Neural progenitor cell (in vitro differentiated cells): ENCODE measurements at regions not wholly inside any gene's neighbourhood (a gene's known extent, or its start where the extent isn't known, plus 50 kb on each side); places are given as distances from the start of the nearest gene placed in this dataset.
"Not testable (repeated sequence)": the region's sequence is repeated elsewhere in the genome, so short reads cannot be mapped to it uniquely, and the experiment has no call there.

Experiments used
- DNase-seq: peaks from one replicate; pipeline ENCODE4 v3.0.0-alpha.2; 2016; ENCODE audit warnings: low spot score
- H2AFZ ChIP-seq: fragments of 200-600 bp; sonication (generic); replicated peaks from 2 replicates; pipeline ENCODE4 v1.6.1; 2016; ENCODE audit warnings: antibody characterized with exemption
- H3F3A ChIP-seq: fragments of 200-600 bp; sonication (generic); 2 replicates; pipeline ENCODE4 v1.6.1; 2016; ENCODE audit warnings: antibody characterized with exemption, low read depth
- H3K27ac ChIP-seq: fragments of 200-600 bp; sonication (generic); 2 replicates; pipeline ENCODE4 v1.5.1; 2016; ENCODE audit warnings: mild to moderate bottlenecking
- H3K27me3 ChIP-seq: fragments of 200-600 bp; sonication (generic); 2 replicates; pipeline ENCODE4 v1.6.1; 2016; ENCODE audit warnings: mild to moderate bottlenecking, moderate library complexity
- H3K36me3 ChIP-seq: fragments of 200-600 bp; sonication (generic); 2 replicates; pipeline ENCODE4 v1.5.1; 2016
- H3K4me1 ChIP-seq: fragments of 200-600 bp; sonication (generic); 2 replicates; pipeline ENCODE4 v1.6.1; 2016; ENCODE audit warnings: mixed run types
- H3K4me2 ChIP-seq: fragments of 200-600 bp; sonication (generic); 2 replicates; pipeline ENCODE4 v1.6.1; 2016
- H3K4me3 ChIP-seq: fragments of 200-600 bp; sonication (generic); 2 replicates; pipeline ENCODE4 v1.5.1; 2016
- H3K79me2 ChIP-seq: fragments of 200-600 bp; sonication (generic); 2 replicates; pipeline ENCODE4 v1.6.1; 2016; ENCODE audit warnings: low read depth
- H3K9ac ChIP-seq: fragments of 200-600 bp; sonication (generic); 2 replicates; pipeline ENCODE4 v1.6.1; 2016
- H3K9me3 ChIP-seq: fragments of 200-600 bp; sonication (generic); 2 replicates; pipeline ENCODE4 v1.5.1; 2016; ENCODE audit warnings: low read depth
- H4K20me1 ChIP-seq: fragments of 200-600 bp; sonication (generic); 2 replicates; pipeline ENCODE4 v1.6.1; 2016; ENCODE audit warnings: low read depth
- H3K27ac Mint-ChIP-seq: 3 replicates; pipeline ENCODE4 v1.8.0; 2021; ENCODE audit warnings: mixed read lengths
- H3K27me3 Mint-ChIP-seq: 2 replicates; pipeline ENCODE4 v1.8.0; 2022; ENCODE audit warnings: low read depth, mild to moderate bottlenecking, inconsistent platforms, moderate library complexity, mixed read lengths; ENCODE audit not compliant: insufficient read depth
- H3K36me3 Mint-ChIP-seq: 3 replicates; pipeline ENCODE4 v1.8.0; 2021; ENCODE audit warnings: mixed read lengths
- H3K4me1 Mint-ChIP-seq: 3 replicates; pipeline ENCODE4 v1.8.0; 2021; ENCODE audit warnings: mixed read lengths
- H3K4me3 Mint-ChIP-seq: 3 replicates; pipeline ENCODE4 v1.8.0; 2021; ENCODE audit warnings: mild to moderate bottlenecking, moderate library complexity, mixed read lengths
- H3K9me3 Mint-ChIP-seq: 3 replicates; pipeline ENCODE4 v1.8.0; 2020; ENCODE audit warnings: mixed read lengths

DNA sequence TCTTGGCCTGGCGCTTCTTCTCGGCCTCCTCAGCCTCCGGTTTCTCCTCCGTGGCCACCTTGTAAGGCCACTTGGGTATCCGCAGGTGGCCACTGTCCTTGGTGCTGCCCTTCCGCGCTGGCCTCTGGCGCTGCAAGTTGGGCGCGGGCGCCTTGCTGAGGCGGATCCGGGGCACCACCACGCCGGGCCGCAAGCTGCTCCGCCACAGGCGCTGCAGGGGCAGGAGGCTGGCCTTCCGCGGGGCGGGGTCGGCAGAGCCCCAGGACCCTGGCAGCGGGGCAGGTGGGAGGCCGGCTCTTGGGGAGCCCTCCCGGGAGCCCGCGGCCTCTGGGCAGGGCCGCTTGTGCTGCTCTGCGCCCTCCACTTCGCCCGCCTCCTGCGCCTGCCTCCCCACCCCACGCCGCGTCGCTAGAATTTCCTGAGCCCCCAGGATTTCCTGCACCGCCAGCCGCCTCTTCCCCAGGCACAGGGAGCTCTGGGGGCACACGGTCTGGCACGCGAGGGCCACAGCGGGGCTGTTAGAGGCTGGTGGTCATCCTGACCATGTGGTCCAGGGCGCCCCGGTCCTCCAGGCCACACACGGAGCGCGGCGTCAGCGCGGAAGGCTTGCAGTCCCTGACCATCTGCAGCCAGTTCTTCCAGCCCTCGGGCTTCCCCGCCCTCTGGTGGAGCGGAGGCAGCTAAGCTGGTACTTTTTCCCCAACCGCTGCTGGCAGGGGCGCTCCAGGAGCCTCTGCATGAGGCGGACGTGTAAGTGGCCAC is 60.1 kb upstream of the OR4C13 start:
- H3K27me3 ChIP-seq, H3F3A ChIP-seq, H3K4me2 ChIP-seq, DNase-seq, H3K4me3 ChIP-seq, H4K20me1 ChIP-seq, H3K36me3 Mint-ChIP-seq, H3K36me3 ChIP-seq, H3K4me1 ChIP-seq, H3K9ac ChIP-seq, H3K27ac ChIP-seq, H3K79me2 ChIP-seq, H2AFZ ChIP-seq, H3K27ac Mint-ChIP-seq, H3K4me1 Mint-ChIP-seq, H3K27me3 Mint-ChIP-seq, H3K4me3 Mint-ChIP-seq: not testable (repeated sequence)
- H3K9me3 Mint-ChIP-seq: peaks cover 39% of the 10 kb centered on the region
- H3K9me3 ChIP-seq: peaks cover 26% of the 10 kb centered on the region

DNA sequence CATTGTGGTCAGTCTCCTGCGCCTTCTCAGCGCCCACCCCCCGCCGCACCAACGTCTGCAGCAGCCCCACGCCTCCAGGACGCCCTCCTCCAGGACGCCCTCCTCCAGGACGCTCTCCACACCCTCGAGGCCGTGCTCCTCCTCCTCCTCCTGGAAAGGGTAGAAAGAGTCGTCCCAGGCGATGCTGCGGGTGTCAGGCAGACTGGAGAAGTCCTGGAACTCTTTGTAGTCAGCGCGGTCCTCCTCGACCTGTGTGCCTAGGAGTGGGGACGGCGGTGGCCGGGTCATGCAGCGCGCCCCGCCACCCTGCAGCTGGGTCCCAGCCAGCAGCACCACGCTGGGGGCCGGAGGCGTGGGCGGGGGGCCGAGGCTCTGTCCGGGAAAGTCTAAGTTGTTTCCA is 58.7 kb upstream of the OR4C13 start:
- not testable (repeated sequence) for H4K20me1 ChIP-seq, H3K4me3 ChIP-seq, H3K27ac Mint-ChIP-seq, H3K4me1 Mint-ChIP-seq, H3K79me2 ChIP-seq, H3K36me3 Mint-ChIP-seq, H3K27me3 Mint-ChIP-seq, H3K4me2 ChIP-seq, DNase-seq, H3K36me3 ChIP-seq, H2AFZ ChIP-seq, H3K27me3 ChIP-seq, H3K27ac ChIP-seq, H3K9ac ChIP-seq, H3K4me3 Mint-ChIP-seq, H3F3A ChIP-seq, H3K4me1 ChIP-seq
- peaks cover 26% of the 10 kb centered on the region for H3K9me3 ChIP-seq
- peaks cover 41% of the 10 kb centered on the region for H3K9me3 Mint-ChIP-seq
